T-helper 2 cell treated with Interferon-gamma antibody and Interleukin-4, amounts not matched to agents 5 μg/mL and 100 μg/mL, for 36 hours (primary cell): ENCODE measurements at regions not wholly inside any gene's neighbourhood (a gene's known extent, or its start where the extent isn't known, plus 50 kb on each side); places are given as distances from the start of the nearest gene placed in this dataset.
"Not testable (repeated sequence)": the region's sequence is repeated elsewhere in the genome, so short reads cannot be mapped to it uniquely, and the experiment has no call there.

ENCODE experiments used
- DNase-seq: peaks from one replicate; pipeline ENCODE4 v3.0.0; 2021; ENCODE audit warnings: low spot score
- H3K27ac Mint-ChIP-seq: one replicate; pipeline ENCODE4 v1.8.0; 2021; ENCODE audit warnings: mild to moderate bottlenecking, mixed read lengths
- H3K27me3 Mint-ChIP-seq: one replicate; pipeline ENCODE4 v1.8.0; 2021; ENCODE audit warnings: low read depth, mixed read lengths
- H3K36me3 Mint-ChIP-seq: one replicate; pipeline ENCODE4 v1.8.0; 2021; ENCODE audit warnings: low read depth, mixed read lengths
- H3K4me1 Mint-ChIP-seq: one replicate; pipeline ENCODE4 v1.8.0; 2021; ENCODE audit warnings: low read depth, mixed read lengths
- H3K4me3 Mint-ChIP-seq: one replicate; pipeline ENCODE4 v1.8.0; 2022; ENCODE audit warnings: mild to moderate bottlenecking, moderate library complexity, mixed read lengths
- H3K9me3 Mint-ChIP-seq: one replicate; pipeline ENCODE4 v1.8.0; 2021; ENCODE audit warnings: mixed read lengths

- H3K9me3 Mint-ChIP-seq: peaks cover 40% of the 10 kb centered on the region
- no peak for DNase-seq
- no peaks in the 10 kb centered on the region for H3K36me3 Mint-ChIP-seq
- H3K4me1 Mint-ChIP-seq: no peaks in the 10 kb centered on the region
- H3K27ac Mint-ChIP-seq: no peak overlapping the region
- no peak overlapping the region for H3K4me3 Mint-ChIP-seq
- no peaks in the 10 kb centered on the region for H3K27me3 Mint-ChIP-seq
Observed at GRCh38 chr7:63096141-63096540, 902.5 kb upstream of the ZNF722 start.

- no peak overlapping the region for H3K4me3 Mint-ChIP-seq
- no peak for DNase-seq
- no peak overlapping the region for H3K27ac Mint-ChIP-seq
- H3K27me3 Mint-ChIP-seq: no peaks in the 10 kb centered on the region
- H3K4me1 Mint-ChIP-seq: no peaks in the 10 kb centered on the region
- peaks cover 2% of the 10 kb centered on the region for H3K36me3 Mint-ChIP-seq
- H3K9me3 Mint-ChIP-seq: peaks cover 66% of the 10 kb centered on the region
Observed at GRCh38 chr7:63104666-63105065, 894.0 kb upstream of the ZNF722 start.

GRCh38 chr7:63105978-63106377, 892.7 kb upstream of the ZNF722 start:
- DNase-seq: no peak
- Mint-ChIP-seq H3K27ac (no peak overlapping the region), H3K27me3 (no peaks in the 10 kb centered on the region), H3K36me3 (peaks cover 2% of the 10 kb centered on the region), H3K4me3 (no peak overlapping the region), H3K9me3 (peaks cover 59% of the 10 kb centered on the region), H3K4me1 (no peaks in the 10 kb centered on the region)

- peaks cover 2% of the 10 kb centered on the region for H3K36me3 Mint-ChIP-seq
Observed at GRCh38 chr7:63106506-63107388, 891.9 kb upstream of the ZNF722 start.

GRCh38 chr7:63111511-63111910, 887.1 kb upstream of the ZNF722 start:
- not testable (repeated sequence) for H3K27ac Mint-ChIP-seq, H3K4me3 Mint-ChIP-seq, H3K4me1 Mint-ChIP-seq, H3K36me3 Mint-ChIP-seq, H3K27me3 Mint-ChIP-seq, DNase-seq
- H3K9me3 Mint-ChIP-seq: peaks cover 49% of the 10 kb centered on the region

More at GRCh38 chr7:63106506-63107388, 891.9 kb upstream of the ZNF722 start:
- H3K27me3 Mint-ChIP-seq: no peaks in the 10 kb centered on the region
- no peak overlapping the region for H3K27ac Mint-ChIP-seq
- H3K4me3 Mint-ChIP-seq: no peak overlapping the region
- DNase-seq: no peak
- no peaks in the 10 kb centered on the region for H3K4me1 Mint-ChIP-seq
- H3K9me3 Mint-ChIP-seq: peaks cover 55% of the 10 kb centered on the region

- Mint-ChIP-seq H3K27ac (no peak overlapping the region), H3K4me3 (no peak overlapping the region), H3K9me3 (peaks cover 42% of the 10 kb centered on the region), H3K4me1 (no peaks in the 10 kb centered on the region), H3K27me3 (no peaks in the 10 kb centered on the region), H3K36me3 (peaks cover 3% of the 10 kb centered on the region)
- DNase-seq: no peak
Observed at GRCh38 chr7:63112764-63113712, 885.6 kb upstream of the ZNF722 start.

GRCh38 chr7:63113713-63114285, 884.9 kb upstream of the ZNF722 start:
- no peaks in the 10 kb centered on the region for H3K27me3 Mint-ChIP-seq
- no peak overlapping the region for H3K4me3 Mint-ChIP-seq
- H3K27ac Mint-ChIP-seq: no peak overlapping the region
- no peak for DNase-seq
- H3K36me3 Mint-ChIP-seq: peaks cover 3% of the 10 kb centered on the region
- peaks cover 45% of the 10 kb centered on the region for H3K9me3 Mint-ChIP-seq
- no peaks in the 10 kb centered on the region for H3K4me1 Mint-ChIP-seq

GRCh38 chr7:63114371-63114985, 884.2 kb upstream of the ZNF722 start:
- H3K4me3 Mint-ChIP-seq: no peak overlapping the region
- H3K36me3 Mint-ChIP-seq: peaks cover 3% of the 10 kb centered on the region
- H3K27me3 Mint-ChIP-seq: no peaks in the 10 kb centered on the region
- no peak overlapping the region for H3K27ac Mint-ChIP-seq
- H3K9me3 Mint-ChIP-seq: peaks cover 47% of the 10 kb centered on the region
- no peak for DNase-seq
- no peaks in the 10 kb centered on the region for H3K4me1 Mint-ChIP-seq
